ENCODE measurements at regions not wholly inside any gene's neighbourhood (a gene's known extent, or its start where the extent isn't known, plus 50 kb on each side); places are given as distances from the start of the nearest gene placed in this dataset. TPM values are rescaled to one million over a fixed set of nuclear protein-coding genes. Genes with fewer than 3 reads are reported as not detected.

Small RNA genes in the stretch of these regions (microRNA-seq; reads per million reads assigned to microRNA genes)
- gene AC011416.2 (ENCODE audit: insufficient read depth, insufficient read length), result not detected
- gene MRPS5P3 (ENCODE audit: insufficient read depth, insufficient read length), result not detected

Small RNA genes in the stretch of these regions (small RNA-seq; reads per million reads assigned to genes)
- gene AC011416.2 (0 reads per million in 5 experiments), gene MRPS5P3 (0 reads per million in 5 experiments)

All from IMR-90 (cell line).